ENCODE measurements at regions not wholly inside any gene's neighbourhood (a gene's known extent, or its start where the extent isn't known, plus 50 kb on each side); places are given as distances from the start of the nearest gene placed in this dataset.

DNA sequence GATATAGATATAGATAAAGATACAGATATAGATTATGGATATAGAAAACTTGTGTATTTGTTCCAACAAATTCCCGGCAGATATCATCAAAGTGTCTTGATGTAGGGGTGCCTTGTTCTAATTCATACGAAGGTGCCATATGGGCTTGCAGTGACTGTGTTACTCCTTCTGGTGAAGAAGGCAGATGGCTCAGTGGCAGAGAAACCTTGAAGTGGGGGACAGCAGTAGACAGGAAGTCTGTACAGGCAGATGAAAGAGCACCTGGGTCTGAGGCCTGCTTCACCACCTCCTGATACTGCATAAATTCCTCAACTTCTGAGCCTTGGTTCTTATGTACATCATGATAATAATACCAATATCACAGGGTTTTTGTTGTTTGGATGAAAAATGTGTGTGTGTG is 179.5 kb upstream of the GATB start:
- no peak for DNase-seq (ENCODE audit: low read depth, low spot score)
- ChIA-PET CTCF (no interaction called here), POLR2A (no interaction called here)
- no peak overlapping the region for H3K4me3 ChIP-seq (ENCODE audit: low read depth, low read length)
- TF ChIP-seq, protein P1, sequence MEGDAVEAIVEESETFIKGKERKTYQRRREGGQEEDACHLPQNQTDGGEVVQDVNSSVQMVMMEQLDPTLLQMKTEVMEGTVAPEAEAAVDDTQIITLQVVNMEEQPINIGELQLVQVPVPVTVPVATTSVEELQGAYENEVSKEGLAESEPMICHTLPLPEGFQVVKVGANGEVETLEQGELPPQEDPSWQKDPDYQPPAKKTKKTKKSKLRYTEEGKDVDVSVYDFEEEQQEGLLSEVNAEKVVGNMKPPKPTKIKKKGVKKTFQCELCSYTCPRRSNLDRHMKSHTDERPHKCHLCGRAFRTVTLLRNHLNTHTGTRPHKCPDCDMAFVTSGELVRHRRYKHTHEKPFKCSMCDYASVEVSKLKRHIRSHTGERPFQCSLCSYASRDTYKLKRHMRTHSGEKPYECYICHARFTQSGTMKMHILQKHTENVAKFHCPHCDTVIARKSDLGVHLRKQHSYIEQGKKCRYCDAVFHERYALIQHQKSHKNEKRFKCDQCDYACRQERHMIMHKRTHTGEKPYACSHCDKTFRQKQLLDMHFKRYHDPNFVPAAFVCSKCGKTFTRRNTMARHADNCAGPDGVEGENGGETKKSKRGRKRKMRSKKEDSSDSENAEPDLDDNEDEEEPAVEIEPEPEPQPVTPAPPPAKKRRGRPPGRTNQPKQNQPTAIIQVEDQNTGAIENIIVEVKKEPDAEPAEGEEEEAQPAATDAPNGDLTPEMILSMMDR (IDR thresholded peaks at IDR 0.05; ENCODE audit: insufficient read depth, low read length, missing control alignments) = no peak

DNA sequence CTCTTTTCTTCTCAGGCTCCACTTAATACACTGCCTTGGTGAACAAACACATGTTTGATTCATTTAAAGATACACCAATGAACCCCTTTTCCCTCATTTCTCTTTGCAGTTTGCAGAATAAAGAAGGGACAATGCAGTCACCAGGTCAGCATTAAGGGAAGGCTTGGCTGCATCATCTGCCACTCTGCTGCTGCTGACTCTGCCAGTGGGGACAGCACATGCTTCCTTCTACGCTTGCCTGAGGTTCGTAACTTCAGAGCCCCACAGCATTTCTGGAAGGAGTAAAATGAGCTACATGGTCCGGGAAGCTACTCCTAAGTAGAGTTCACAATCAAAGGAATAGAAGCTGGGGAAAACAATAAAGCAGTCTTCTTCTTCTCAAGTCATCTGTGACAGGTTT is 178.9 kb upstream of the GATB start:
- no peak overlapping the region for H3K4me3 ChIP-seq (ENCODE audit: low read depth, low read length)
- POLR2A ChIA-PET = no interaction called here
- no peak for DNase-seq (ENCODE audit: low read depth, low spot score)
- CTCF ChIA-PET = no interaction called here
- TF ChIP-seq, protein P1 (IDR thresholded peaks at IDR 0.05; ENCODE audit: insufficient read depth, low read length, missing control alignments) = no peak

DNA sequence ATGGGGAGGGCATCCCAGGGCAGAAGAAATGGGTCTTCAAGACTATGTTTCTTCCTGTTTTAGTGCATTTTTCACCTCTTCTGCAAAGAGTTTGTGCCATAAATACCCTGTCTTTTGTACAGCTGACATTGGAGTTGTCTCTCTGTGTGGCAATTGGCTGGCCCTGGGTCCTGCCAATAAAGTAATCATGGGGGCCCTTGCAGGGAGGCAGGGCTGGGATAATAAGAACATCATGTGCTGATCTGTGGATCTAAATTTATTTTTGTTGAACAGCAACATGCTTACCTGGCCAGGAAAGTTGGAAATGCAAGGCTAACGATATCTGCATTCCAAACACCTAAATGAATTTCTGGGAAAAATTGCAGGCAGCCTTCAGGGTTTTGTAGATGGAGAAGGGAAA is 174.6 kb upstream of the GATB start:
- DNase-seq (ENCODE audit: low read depth, low spot score) = no peak
- ChIA-PET POLR2A (no interaction called here), CTCF (no interaction called here)
- TF ChIP-seq, protein P1 (IDR thresholded peaks at IDR 0.05; ENCODE audit: insufficient read depth, low read length, missing control alignments) = no peak
- H3K4me3 ChIP-seq (ENCODE audit: low read depth, low read length) = no peak overlapping the region

DNA sequence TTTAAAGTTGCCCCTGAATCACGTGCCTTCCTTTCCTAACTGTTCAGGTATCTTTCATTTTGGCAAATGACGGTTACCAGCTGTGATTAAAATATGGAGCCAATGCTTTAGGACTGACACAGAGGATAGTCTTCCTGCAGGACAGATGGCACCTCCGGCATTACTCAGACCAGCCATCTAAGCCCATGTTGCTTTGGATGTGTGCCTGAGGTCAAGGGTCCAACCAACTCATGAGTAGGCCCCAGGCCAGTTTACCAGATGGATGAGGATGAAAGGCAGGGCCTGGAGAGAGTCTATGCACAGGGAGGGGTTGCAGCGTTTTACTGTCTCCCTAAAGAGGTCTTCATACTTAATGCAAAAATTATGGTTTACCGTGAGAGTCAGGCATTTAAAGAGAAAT is 174.0 kb upstream of the GATB start:
- TF ChIP-seq, protein P1 (IDR thresholded peaks at IDR 0.05; ENCODE audit: insufficient read depth, low read length, missing control alignments) = no peak
- POLR2A ChIA-PET = no interaction called here
- H3K4me3 ChIP-seq (ENCODE audit: low read depth, low read length) = no peak overlapping the region
- DNase-seq (ENCODE audit: low read depth, low spot score) = no peak
- CTCF ChIA-PET = no interaction called here

DNA sequence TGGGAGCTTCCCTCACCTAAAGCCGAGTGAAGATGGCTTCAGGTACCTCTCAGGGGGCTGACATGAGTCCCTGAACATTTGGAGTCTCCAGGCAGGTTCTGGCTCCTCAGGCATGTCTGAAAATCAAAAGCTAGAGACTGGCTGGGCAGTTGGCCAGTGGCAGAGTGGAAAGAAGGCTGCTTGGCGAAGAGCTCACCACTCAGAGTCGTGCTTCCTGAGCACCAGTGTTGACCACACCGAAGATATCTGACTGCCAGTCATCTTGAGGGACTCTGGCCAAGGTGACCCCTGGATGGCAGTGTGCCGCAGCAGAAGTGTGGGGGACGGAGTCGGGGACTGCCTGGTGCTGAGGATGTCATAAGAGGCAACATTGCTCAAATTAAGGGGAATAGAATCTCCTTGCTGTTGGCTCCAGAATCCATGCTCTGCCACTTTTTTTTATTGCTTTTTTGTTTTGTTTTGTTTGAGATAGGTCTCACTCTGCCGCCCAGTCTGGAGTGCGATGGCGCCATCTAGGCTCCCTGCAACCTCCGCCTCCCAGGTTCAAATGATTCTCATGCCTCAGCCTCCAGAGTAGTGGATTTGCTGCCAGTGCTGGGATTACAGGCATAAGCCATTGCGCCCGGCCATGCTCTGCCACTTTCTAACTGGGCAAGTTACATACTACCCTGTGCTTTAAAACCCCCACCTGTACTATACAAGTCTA is 172.5 kb upstream of the GATB start:
- ChIA-PET CTCF (no interaction called here), POLR2A (no interaction called here)
- DNase-seq (ENCODE audit: low read depth, low spot score) = no peak
- TF ChIP-seq, protein P1 (IDR thresholded peaks at IDR 0.05; ENCODE audit: insufficient read depth, low read length, missing control alignments) = no peak
- H3K4me3 ChIP-seq (ENCODE audit: low read depth, low read length) = no peak overlapping the region

DNA sequence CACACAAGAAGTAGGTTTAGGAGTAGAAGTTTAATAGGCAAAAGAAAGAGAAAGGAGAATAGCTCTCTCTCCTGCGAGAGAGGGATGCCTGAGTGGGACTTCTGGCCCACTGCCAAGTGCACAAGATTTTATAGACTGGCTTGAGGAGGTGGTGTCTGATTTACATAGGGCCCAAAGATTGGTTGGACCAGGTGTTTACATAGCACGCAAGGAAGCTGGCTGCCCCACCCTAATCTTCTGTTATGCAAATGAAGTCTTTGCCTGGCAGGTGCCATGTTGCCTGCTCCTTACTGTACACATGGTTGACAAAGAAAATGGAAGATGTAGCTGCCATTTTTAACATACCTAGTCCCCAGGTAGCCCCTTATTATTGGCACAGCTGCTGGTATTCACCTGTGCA is 170.8 kb upstream of the GATB start:
- POLR2A ChIA-PET = no interaction called here
- CTCF ChIA-PET = no interaction called here
- no peak overlapping the region for H3K4me3 ChIP-seq (ENCODE audit: low read depth, low read length)
- TF ChIP-seq, protein P1 (IDR thresholded peaks at IDR 0.05; ENCODE audit: insufficient read depth, low read length, missing control alignments) = no peak
- no peak for DNase-seq (ENCODE audit: low read depth, low spot score)
